DND-41 (cell line): ENCODE measurements at regions not wholly inside any gene's neighbourhood (a gene's known extent, or its start where the extent isn't known, plus 50 kb on each side); places are given as distances from the start of the nearest gene placed in this dataset.

Experiments used
- CTCF ChIP-seq: IDR thresholded peaks from 2 replicates; pipeline ENCODE4 v1.5.1; 2012; ENCODE audit warnings: borderline replicate concordance, low read length, moderate library complexity, mild to moderate bottlenecking; ENCODE audit not compliant: poor library complexity, severe bottlenecking; ENCODE audit errors: extremely low read depth
- EZH2 ChIP-seq: IDR thresholded peaks from 3 replicates; pipeline ENCODE4 v1.6.1; 2012; ENCODE audit warnings: borderline replicate concordance, low read depth, mild to moderate bottlenecking, moderate library complexity, low read length, inconsistent platforms; ENCODE audit not compliant: severe bottlenecking

GRCh38 chr4:163795885-163796284 is 301.4 kb downstream of the TMA16 start:
- TF ChIP-seq CTCF: no peak
- TF ChIP-seq EZH2: no peak
